ENCODE measurements at regions not wholly inside any gene's neighbourhood (a gene's known extent, or its start where the extent isn't known, plus 50 kb on each side); places are given as distances from the start of the nearest gene placed in this dataset.

- TF ChIP-seq CTCF (IDR thresholded peaks at IDR 0.05) (no peak), POLR2A (IDR thresholded peaks at IDR 0.05) (no peak)
These were observed 223.1 kb downstream of the GLI2 start for GRCh38 chr2:120958623-120959366.
